Activated T-helper 2 cell treated with anti-CD3 and anti-CD28 coated beads, Interferon-gamma antibody, Interleukin-2, Interleukin-4, amounts not matched to agents 10 μg/mL and 5 μg/mL and 100 μg/mL, durations not matched to agents 14 hours and 24 hours and 36 hours (primary cell): ENCODE measurements at regions not wholly inside any gene's neighbourhood (a gene's known extent, or its start where the extent isn't known, plus 50 kb on each side); places are given as distances from the start of the nearest gene placed in this dataset.
"Not testable (repeated sequence)": the region's sequence is repeated elsewhere in the genome, so short reads cannot be mapped to it uniquely, and the experiment has no call there.

Experiments
- DNase-seq: peaks from one replicate; pipeline ENCODE4 v3.0.0; 2021; ENCODE audit warnings: low spot score
- H3K27ac Mint-ChIP-seq: one replicate; pipeline ENCODE4 v1.8.0; 2021; ENCODE audit warnings: mixed read lengths
- H3K27me3 Mint-ChIP-seq: one replicate; pipeline ENCODE4 v1.8.0; 2021; ENCODE audit warnings: low read depth, mixed read lengths
- H3K36me3 Mint-ChIP-seq: one replicate; pipeline ENCODE4 v1.8.0; 2021; ENCODE audit warnings: low read depth, mixed read lengths
- H3K4me1 Mint-ChIP-seq: one replicate; pipeline ENCODE4 v1.8.0; 2021; ENCODE audit warnings: low read depth, mixed read lengths
- H3K4me3 Mint-ChIP-seq: one replicate; pipeline ENCODE4 v1.8.0; 2021; ENCODE audit warnings: low read depth, mild to moderate bottlenecking, moderate library complexity, mixed read lengths
- H3K9me3 Mint-ChIP-seq: one replicate; pipeline ENCODE4 v1.8.0; 2021; ENCODE audit warnings: mixed read lengths
- intact Hi-C: fragments of 100-400 bp; cut with micrococcal nuclease; formaldehyde crosslinking; loops from one replicate; pipeline ENCODE4 v1.15.1; 2023

- no peak overlapping the region for H3K4me3 Mint-ChIP-seq
- intact Hi-C loops, result no loop called here
Measured at GRCh38 chr7:125099519-125099918, 169.9 kb upstream of the POT1 start.

GRCh38 chr7:125098377-125098970 lies 168.8 kb upstream of the POT1 start:
- Mint-ChIP-seq H3K4me3 (no peak overlapping the region), H3K27ac (no peak overlapping the region), H3K9me3 (no peaks in the 10 kb centered on the region), H3K27me3 (no peaks in the 10 kb centered on the region), H3K4me1 (no peaks in the 10 kb centered on the region), H3K36me3 (no peaks in the 10 kb centered on the region)
- DNase-seq, result no peak
- intact Hi-C loops, result no loop called here

More at GRCh38 chr7:125099519-125099918, 169.9 kb upstream of the POT1 start:
- H3K27me3 Mint-ChIP-seq, result no peaks in the 10 kb centered on the region
- no peaks in the 10 kb centered on the region for H3K4me1 Mint-ChIP-seq
- DNase-seq, result no peak
- no peaks in the 10 kb centered on the region for H3K9me3 Mint-ChIP-seq
- H3K36me3 Mint-ChIP-seq, result no peaks in the 10 kb centered on the region
- no peak overlapping the region for H3K27ac Mint-ChIP-seq

DNA sequence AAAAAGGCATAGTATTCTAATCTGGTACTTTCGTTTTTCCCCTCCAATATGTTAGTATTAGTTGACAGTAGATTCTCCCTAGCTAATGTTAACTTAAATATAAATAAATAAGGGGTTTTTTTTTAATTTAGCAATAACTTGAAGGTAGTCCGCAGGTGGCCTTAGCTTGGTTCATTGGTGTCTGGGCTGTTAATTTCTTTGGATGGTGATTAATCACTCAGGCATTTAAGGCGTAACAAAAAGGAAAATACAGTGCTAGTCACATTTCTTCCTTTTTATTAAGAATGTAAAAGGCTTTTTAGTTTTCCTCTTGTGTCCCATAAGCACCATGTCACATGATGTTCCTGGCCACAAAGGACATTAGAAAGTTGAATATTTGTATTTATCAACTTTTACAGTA lies 161.0 kb upstream of the POT1 start:
- no peaks in the 10 kb centered on the region for H3K9me3 Mint-ChIP-seq
- no peak for DNase-seq
- no peaks in the 10 kb centered on the region for H3K27me3 Mint-ChIP-seq
- H3K27ac Mint-ChIP-seq, result no peak overlapping the region
- intact Hi-C loops, result no loop called here
- H3K4me1 Mint-ChIP-seq, result no peaks in the 10 kb centered on the region
- H3K4me3 Mint-ChIP-seq, result no peak overlapping the region
- no peaks in the 10 kb centered on the region for H3K36me3 Mint-ChIP-seq

- no peak for DNase-seq
- Mint-ChIP-seq H3K27me3 (no peaks in the 10 kb centered on the region), H3K4me3 (no peak overlapping the region), H3K9me3 (no peaks in the 10 kb centered on the region), H3K27ac (no peak overlapping the region), H3K4me1 (no peaks in the 10 kb centered on the region), H3K36me3 (no peaks in the 10 kb centered on the region)
- intact Hi-C loops, result no loop called here
Measured at GRCh38 chr7:125089171-125089570, 159.5 kb upstream of the POT1 start.

- Mint-ChIP-seq H3K9me3 (no peaks in the 10 kb centered on the region), H3K4me1 (no peaks in the 10 kb centered on the region), H3K27me3 (no peaks in the 10 kb centered on the region), H3K36me3 (no peaks in the 10 kb centered on the region), H3K4me3 (no peak overlapping the region), H3K27ac (no peak overlapping the region)
- intact Hi-C loops, result no loop called here
- DNase-seq, result no peak
Measured at GRCh38 chr7:125088555-125088954, 158.9 kb upstream of the POT1 start.

DNA sequence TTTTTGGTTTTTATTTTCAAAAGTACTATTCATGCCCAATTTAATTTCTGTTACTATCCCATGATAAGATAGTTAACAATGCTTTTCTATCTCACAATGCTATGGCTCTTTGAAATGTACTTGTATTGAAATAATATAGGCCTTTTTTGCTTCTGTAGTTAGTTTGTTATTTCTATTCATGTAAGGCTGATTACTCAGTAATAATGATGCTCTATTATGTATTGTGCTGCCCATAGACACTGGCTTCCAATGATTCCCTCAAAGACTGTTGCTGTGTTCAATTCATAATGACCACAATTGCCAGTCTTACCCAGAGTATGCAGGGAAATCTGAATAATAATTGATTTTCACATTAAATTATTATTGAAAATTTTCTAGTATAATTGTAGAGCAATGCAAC lies 155.5 kb upstream of the POT1 start:
- DNase-seq, result no peak
- Mint-ChIP-seq H3K9me3 (no peaks in the 10 kb centered on the region), H3K27ac (no peak overlapping the region), H3K27me3 (no peaks in the 10 kb centered on the region), H3K4me3 (no peak overlapping the region), H3K36me3 (no peaks in the 10 kb centered on the region), H3K4me1 (no peaks in the 10 kb centered on the region)
- intact Hi-C loops, result no loop called here

- DNase-seq, result no peak
- H3K36me3 Mint-ChIP-seq, result no peaks in the 10 kb centered on the region
- H3K9me3 Mint-ChIP-seq, result no peaks in the 10 kb centered on the region
- intact Hi-C loops, result no loop called here
- H3K4me3 Mint-ChIP-seq, result no peak overlapping the region
- no peaks in the 10 kb centered on the region for H3K27me3 Mint-ChIP-seq
- no peak overlapping the region for H3K27ac Mint-ChIP-seq
- H3K4me1 Mint-ChIP-seq, result no peaks in the 10 kb centered on the region
Measured at GRCh38 chr7:125084196-125084595, 154.6 kb upstream of the POT1 start.

- Mint-ChIP-seq H3K27me3 (no peaks in the 10 kb centered on the region), H3K36me3 (no peaks in the 10 kb centered on the region), H3K27ac (no peak overlapping the region), H3K4me1 (no peaks in the 10 kb centered on the region), H3K4me3 (no peak overlapping the region), H3K9me3 (no peaks in the 10 kb centered on the region)
- DNase-seq, result no peak
- intact Hi-C loops, result no loop called here
Measured at GRCh38 chr7:125074141-125074540, 144.5 kb upstream of the POT1 start.

DNA sequence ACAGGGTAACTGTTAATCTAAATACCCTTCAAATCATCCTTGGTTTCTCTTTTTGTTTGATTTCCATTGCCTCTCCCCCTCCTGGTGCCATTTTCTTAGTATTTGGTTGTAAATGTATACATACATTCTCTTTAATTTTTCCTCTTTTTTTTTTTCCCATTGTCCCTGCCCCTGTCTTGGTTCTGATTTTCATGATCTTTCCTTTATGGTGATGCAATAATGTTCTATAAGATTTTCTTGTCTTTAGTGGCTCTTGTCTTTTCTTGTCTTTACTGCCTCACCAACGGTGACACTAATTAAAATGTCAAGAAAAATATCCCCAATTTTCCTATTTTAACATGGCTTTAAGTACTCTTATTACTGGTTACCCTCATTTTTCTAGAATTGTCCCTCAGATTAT lies 135.9 kb upstream of the POT1 start:
- Mint-ChIP-seq H3K4me1 (no peaks in the 10 kb centered on the region), H3K9me3 (no peaks in the 10 kb centered on the region), H3K27me3 (no peaks in the 10 kb centered on the region), H3K27ac (no peak overlapping the region), H3K36me3 (no peaks in the 10 kb centered on the region), H3K4me3 (no peak overlapping the region)
- DNase-seq, result no peak
- intact Hi-C loops, result no loop called here

GRCh38 chr7:125065001-125065400 lies 135.4 kb upstream of the POT1 start:
- no peak for DNase-seq
- intact Hi-C loops, result no loop called here
- no peaks in the 10 kb centered on the region for H3K27me3 Mint-ChIP-seq
- no peaks in the 10 kb centered on the region for H3K9me3 Mint-ChIP-seq
- H3K4me1 Mint-ChIP-seq, result no peaks in the 10 kb centered on the region
- H3K4me3 Mint-ChIP-seq, result no peak overlapping the region
- no peak overlapping the region for H3K27ac Mint-ChIP-seq
- H3K36me3 Mint-ChIP-seq, result no peaks in the 10 kb centered on the region

GRCh38 chr7:125061776-125062397 lies 132.3 kb upstream of the POT1 start:
- no peak for DNase-seq
- intact Hi-C loops, result no loop called here
- H3K9me3 Mint-ChIP-seq, result no peaks in the 10 kb centered on the region
- no peak overlapping the region for H3K27ac Mint-ChIP-seq
- H3K4me1 Mint-ChIP-seq, result no peaks in the 10 kb centered on the region
- H3K36me3 Mint-ChIP-seq, result no peaks in the 10 kb centered on the region
- no peaks in the 10 kb centered on the region for H3K27me3 Mint-ChIP-seq
- no peak overlapping the region for H3K4me3 Mint-ChIP-seq

DNA sequence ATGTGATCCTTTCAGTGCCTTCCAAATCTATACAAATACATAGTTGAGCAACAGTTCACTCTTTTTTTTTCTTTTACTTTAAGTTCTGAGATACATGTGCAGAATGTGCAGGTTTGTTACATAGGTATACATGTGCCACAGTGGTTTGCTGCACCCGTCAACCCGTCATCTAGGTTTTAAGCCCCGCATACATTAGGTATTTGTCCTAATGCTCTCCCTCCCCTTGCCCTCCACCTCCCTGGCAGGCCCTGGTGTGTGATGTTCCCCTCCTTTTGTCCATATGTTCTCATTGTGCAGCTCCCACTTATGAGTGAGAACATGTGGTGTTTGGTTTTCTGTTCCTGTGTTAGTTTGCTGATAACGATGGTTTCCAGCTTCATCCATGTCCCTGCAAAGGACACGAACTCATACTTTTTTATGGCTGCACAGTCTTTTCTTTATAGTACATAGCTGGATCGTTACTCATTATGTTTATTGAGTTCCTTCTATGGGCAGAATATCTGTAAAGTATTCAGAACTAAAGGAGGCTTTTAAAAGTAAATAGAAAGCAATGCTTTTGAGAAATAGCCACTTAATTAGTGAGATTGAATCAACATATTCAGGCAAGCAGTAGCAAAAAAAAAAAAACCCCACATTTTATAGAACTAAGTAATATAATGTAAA lies 131.6 kb upstream of the POT1 start:
- intact Hi-C loops, H3K27ac Mint-ChIP-seq, H3K27me3 Mint-ChIP-seq, H3K4me3 Mint-ChIP-seq, DNase-seq, H3K4me1 Mint-ChIP-seq, H3K9me3 Mint-ChIP-seq, H3K36me3 Mint-ChIP-seq: not testable (repeated sequence)

- no peak overlapping the region for H3K27ac Mint-ChIP-seq
Measured at GRCh38 chr7:125059861-125060456, 130.3 kb upstream of the POT1 start.

More at GRCh38 chr7:125059861-125060456, 130.3 kb upstream of the POT1 start:
- no peak for DNase-seq
- Mint-ChIP-seq H3K4me1 (no peaks in the 10 kb centered on the region), H3K4me3 (no peak overlapping the region), H3K9me3 (no peaks in the 10 kb centered on the region), H3K36me3 (no peaks in the 10 kb centered on the region), H3K27me3 (no peaks in the 10 kb centered on the region)
- intact Hi-C loops, result no loop called here
